GM21528 (cell line): ENCODE measurements at regions not wholly inside any gene's neighbourhood (a gene's known extent, or its start where the extent isn't known, plus 50 kb on each side); places are given as distances from the start of the nearest gene placed in this dataset.

Source experiments
- ATAC-seq: cut with Tn5 transposase; IDR thresholded peaks from one replicate; pipeline ENCODE4 v1.9.1; 2021; ENCODE audit warnings: mild to moderate bottlenecking, moderate library complexity; ENCODE audit not compliant: unreplicated experiment, low FRiP score

DNA sequence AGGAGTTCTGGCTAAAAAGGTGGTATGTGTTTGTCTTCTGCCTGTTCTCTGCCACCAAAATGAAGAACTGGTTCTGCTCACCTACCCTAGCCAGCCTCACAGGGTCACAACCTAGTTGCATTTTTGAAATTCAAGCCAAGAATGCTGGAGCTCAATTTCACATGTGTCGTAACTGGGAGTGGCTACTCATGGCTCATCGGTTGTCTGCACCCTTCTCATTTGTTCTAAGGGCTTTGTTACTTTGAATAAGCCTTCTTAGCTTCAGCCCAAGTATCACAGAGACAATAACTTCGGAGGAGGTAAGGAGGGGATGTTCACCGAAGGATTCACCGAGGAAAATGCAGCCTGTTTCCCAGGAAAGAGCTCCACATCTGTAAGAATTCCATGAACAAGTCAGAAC is 134.3 kb upstream of the RARB start:
- no peak for ATAC-seq

DNA sequence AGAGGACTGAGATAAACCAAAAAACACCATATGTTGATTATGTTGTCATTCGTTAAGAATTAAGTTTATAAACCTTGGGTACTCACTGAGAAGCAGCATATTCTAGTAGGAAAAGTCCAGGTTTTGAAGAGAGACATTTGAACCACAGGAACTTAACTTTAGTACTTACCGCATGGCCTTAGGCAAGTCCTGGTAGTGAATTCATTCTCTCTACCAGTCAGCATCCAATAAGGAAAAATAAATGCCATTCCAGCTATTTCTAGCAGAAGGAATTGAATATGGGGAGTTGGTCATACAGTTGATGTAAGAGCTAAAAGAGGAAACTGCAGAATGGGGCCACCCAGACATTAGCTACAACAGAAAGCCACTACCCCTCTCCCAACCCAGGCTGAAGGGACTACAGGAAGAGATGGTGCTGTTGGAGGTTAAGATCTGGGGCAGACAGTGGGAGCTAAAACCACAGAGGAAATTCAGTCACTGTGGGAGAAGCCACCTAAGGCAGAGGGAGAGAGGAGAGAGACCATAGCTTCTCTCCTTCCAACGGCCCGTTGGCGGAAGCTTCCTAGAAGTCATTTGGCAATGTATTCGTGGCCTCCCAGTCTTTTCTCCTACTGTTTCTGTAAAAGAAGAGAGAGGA is 133.8 kb upstream of the RARB start:
- no peak for ATAC-seq

DNA sequence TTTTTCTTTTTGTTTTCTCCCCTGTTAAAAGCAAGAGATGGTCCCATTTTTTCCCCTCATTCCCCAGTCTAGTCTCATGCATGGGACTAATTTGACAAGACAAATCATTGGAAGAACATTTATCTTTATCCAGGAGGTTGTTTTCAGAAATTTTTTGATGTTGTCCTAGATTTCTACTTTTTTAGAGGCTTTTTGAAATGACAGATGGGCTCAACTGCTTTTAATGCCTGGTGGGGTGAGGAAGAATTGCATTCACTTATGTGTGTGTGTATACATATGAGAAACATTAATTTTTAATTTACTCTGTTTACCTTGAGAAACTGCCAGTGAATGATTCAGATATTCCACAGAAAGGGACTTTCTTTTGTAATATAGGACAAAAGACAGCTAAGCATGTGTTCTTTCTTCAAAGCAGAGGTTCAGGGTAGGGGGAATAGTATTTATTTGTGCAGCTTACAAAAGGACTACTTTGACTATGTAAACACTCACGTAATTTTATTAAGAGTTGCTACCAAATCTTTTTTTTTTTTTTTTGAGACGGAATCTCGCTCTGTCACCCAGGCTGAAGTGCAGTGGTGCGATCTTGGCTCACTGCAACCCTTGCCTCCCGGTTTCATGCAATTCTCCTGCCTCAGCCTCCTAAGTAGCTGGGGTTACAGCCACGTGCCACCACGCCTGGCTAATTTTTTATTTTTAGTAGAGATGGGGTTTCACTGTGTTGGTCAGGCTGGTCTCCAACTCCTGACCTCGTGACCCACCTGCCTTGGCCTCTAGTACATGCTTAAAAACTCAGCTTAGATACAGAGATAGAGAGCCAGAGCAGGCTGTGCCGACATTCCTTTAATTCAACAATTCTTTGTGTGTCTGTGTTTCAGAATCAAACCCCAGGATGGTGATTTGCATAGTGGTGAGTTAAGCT is 130.1 kb upstream of the RARB start:
- ATAC-seq = no peak

DNA sequence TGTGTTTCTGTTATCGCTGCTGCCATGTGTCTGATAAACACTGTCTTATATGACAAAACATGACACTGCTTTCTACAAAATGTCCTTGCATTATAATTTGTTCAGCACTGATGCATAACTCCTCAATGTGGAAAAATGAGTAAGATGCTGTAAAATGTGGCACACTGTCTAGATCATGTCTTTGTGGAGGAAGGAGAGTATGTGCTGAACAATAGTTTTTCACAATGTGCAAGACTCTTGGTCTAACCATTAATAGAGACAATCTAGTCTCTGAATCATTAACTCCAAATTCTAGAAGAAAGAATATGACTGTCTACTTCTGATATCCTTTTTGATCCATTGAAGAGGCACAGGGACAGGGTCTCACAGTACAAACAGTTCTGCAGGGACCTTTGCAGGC is 127.9 kb upstream of the RARB start:
- ATAC-seq = no peak

DNA sequence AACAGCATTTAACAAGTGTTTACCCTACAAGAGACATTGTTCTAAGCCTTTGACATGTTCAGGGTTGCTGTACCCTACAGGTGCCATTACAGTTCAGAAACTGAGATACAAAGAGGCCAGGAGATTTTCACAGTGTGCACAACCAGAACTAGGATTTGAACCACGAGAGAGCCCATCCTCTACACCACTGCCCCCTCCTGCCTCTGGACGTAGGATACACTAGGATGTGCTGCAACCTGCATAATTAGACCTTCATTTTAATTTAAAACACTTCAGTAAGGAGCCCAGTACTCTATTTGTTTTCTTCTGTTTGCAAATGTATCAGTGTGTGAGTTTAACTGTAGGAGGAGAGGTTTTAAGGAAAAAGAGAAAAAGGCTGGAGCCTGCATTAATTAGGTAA is 123.1 kb upstream of the RARB start:
- ATAC-seq = no peak

DNA sequence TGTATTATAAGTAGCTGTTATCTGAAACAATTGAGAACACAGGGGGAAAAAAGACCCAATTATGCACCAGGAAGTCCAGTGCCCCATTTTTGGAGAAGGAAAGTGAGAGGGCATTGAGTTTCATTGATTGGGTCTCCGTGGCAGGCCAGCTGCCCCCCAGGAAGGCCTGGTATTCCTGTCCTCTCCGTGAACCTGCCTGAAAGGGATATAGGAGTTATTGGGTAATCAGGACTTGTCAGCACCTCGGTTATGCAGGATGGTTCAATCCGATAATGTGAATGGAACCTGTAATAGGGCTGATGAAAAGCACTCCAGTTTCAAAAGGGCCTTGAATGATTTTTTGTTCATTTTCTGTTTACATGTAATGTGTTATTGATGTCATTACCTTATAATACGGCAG is 122.0 kb upstream of the RARB start:
- no peak for ATAC-seq

DNA sequence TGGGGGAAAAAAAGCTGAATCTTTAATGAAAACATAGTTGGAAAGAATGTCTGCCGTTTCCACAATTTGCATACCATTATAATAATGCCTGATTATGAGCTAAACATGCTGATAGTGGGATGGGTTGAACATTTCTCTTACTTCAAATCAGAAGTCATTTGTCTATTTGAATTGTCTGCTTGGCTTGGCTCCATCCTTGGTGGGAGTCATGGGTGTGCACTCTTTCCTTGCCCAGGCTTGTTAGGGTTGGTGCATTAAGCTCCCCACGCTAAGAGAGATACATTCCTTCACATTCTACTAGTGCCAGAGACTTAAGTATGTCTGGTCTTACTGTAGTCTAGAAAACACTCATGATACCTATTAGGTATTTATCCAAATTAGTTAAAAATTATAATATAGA is 121.4 kb upstream of the RARB start:
- no peak for ATAC-seq

DNA sequence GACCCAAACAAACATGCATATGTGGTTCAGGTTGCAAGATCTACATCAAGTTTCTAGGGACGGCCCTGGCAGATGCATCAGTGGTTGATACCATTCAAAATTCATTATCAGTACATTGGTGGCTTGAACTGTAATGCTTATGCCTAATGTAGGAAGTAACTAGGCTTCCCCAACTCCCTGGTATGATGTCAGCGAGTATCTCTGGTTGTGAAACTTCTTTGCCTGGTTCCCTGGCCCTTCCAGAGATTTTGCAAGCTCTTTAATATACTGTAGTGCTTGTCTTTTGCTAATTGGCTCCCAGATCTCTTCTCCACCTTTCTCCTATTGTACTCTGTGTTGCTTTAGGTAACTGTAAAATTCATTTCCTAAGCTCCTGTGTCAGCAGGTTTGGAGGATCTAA is 114.8 kb upstream of the RARB start:
- no peak for ATAC-seq

DNA sequence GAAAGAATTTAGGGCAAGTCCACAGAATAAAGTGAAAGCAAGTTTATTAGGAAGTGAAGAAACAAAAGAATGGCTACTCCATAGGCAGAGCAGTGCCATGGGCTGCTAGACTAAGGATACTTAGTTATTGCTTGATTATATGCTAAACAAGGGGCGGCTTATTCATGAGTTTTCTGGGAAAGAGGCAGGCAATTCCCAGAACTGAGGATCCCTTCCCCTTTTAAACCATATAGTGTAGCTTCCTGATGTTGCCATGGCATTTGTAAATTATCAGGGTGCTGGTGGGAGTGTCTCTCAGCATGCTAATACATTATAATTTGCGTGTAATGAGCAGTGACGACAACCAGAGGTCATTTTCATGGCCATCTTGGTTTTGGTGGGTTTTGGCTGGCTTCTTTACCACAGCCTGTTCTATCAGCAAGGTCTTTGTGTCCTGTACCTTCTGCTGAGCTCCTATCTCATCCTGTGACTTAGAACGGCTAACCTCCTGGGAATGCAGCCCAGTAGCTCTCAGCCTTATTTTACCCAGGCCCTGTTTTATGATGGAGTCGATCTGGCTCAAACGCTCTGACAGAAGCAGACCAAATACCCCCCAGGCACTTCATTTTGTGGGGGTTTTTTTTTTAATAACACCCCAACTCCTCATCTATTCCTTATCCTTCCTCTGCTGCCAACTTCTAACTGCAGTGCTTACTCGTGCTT is 103.0 kb upstream of the RARB start:
- ATAC-seq = no peak

DNA sequence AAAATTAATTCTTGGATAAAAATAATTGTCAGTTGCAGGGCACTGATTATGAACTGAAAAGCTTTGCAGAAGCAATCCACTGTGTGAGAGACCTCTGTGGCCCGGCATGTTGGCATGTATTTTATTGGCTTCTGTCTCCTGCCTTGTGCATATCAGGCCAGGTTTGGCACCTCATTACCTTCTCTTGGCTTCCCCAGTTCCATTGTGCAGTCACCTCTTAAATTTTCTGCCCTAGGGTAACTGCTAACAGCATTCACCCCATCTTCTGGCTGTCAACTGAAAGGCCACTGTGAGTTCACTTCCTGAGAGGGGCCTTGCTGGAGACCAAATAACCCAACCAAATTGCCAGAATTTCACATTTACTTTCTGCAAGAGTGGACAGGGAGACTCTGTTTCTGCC is 92.7 kb upstream of the RARB start:
- ATAC-seq = no peak

DNA sequence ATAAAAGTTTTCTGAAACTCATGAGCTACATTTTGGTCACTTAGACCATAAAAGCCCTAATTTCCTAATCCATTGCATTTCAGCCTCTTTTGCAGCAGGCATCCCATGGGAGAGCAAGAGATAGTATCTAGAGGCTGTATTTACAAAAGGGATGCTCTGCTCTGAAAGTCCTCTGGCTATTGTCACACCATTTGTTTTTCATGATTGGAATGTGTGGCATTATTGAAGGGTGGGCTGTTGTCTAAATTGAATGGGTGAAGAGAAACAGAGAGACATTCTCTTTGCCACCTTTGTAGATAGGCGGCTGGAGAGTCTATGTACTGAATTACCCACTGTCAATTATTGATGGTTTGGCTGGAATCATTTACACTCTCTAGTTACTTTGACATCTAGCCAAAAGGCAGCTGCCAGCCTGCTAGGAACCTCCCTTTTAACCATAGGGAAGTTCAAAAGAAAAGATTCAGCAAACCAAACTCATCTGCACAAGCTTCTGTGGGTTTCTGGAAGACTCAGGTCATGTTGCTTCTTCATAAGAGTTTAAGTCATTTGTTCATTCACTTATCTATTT is 89.8 kb upstream of the RARB start:
- no peak for ATAC-seq

DNA sequence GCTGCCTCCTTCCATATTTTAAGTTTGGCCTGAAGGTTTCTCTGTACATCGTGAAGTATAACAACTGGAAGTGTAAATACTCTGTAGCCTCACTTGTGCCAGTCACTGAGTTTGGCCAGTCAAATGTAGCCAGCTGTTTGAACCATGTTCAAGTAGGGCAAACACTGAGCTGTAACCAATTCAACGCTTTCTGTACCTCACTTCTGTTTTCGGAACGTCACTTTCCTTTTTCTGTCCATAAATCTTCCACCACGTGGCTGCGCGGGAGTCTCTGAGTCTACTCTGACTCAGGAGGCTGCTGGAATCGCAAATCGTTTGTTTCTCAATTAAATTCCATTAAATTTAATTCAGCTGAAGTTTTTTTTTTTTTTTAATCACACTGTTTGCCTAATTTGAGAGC is 88.8 kb upstream of the RARB start:
- ATAC-seq = no peak

DNA sequence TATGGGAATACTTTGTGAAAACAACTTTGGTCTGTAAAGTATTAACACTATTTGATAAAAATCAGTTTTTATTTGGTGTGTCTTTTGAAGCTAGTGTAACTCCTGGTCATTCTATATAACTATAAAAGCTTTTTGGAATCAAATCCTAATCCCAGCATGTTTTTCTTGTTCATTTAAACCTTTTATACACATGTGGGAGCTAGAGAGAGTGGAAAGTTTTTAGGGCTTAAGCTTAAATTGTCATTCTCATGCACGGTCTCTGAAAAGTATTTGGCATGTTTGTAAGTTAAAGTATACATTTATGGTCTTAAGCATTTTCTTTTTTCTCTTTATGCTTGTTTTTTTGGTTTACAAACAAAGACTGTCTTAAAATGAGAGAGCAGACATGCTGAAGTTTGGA is 83.4 kb upstream of the RARB start:
- ATAC-seq = no peak

DNA sequence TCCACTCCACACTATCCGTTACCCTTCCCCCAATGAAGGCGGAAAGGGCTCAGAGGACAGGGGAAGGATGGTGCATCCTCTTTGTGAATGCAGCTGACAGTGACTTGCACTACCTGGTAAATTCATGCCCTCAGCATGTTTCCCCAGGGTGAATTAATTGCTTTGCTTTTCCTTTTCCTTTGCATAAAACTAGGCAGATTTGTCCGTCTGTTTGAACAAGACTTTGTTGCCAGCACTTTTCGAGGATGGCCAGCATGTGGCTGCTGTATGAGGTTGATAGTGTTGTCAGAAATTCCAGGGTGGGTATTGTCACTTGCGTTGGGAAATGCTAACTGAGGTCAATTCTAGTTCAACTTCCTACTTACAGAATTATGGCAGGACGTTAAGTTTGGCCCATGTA is 79.0 kb upstream of the RARB start:
- ATAC-seq = no peak

DNA sequence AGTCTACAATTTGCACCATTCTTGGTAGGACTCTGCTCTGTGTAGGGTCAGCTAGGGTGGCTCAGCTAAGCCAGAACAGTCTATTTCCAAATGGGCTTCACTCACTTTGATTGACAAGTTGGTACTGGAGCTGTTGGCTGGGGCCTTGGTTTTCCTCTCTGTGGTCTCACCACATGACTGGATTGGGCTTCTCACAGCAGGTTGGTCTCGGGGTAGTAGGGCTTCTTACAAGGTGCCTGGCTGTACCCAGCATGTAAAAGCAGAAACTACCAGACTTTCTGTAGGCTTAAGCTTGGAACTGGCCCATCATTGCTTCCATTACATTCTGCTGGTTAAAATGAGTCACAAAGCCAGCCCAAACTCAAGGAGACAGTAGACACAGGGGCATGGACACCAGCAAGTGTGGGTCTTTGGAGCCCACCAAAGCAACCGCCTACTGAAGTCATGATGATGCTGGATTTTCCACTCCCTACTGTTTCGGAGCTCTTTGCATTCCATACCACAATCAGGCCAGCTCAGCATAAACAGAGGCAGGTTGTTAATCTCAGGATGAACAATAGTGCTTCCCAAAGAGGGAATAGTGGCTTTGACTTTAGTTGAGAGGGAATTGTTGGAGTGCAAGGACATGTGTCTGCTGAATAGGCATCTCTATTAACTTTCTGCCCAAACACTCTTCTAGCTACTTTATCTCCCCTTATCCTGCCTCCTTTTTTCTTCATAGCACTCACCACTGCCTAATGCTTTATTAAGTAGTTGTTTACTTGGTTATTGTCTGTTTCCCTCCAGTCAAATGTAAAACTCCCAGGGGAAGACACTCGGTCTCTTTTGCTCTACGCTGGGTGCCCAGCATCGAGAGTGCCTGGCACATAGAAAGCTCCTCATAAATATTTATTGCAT is 78.0 kb upstream of the RARB start:
- ATAC-seq = no peak

DNA sequence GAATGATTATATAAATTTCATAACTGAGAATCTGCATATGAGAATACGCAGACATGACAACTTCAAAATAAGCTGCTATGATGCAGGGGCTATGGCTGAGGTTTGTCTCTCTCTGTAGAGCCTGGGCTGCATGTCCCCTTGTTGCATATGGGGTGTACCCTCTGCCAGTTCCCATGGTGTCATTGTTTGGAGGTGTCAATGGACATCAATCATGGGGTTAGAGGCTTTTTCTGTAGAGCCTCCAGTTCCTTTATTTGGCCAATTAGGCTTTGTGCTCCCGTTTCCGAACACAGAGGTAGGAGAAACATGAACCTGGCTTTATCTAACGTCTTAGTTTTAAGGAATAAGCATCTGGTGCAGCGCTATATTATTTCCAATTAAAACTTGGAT is 77.3 kb upstream of the RARB start:
- ATAC-seq = no peak

DNA sequence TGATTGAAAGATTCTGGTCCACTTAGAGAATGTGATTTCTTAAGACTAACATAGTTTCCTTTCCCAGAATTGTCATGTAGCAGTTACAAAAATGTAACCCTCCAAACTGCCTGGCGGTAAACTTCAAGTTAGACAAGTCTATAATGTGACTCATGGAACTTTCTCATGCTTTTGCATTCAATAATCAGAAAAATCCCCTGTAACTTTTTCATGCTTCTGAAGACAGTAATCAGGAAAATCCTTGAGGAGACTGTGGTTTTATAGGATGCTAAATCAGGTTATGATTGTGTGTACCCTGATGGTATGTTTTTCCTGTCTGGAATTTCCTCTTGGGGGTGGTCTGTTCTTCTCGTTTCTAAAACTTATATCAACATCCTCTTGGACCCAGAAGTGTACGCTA is 74.0 kb upstream of the RARB start:
- ATAC-seq = no peak

DNA sequence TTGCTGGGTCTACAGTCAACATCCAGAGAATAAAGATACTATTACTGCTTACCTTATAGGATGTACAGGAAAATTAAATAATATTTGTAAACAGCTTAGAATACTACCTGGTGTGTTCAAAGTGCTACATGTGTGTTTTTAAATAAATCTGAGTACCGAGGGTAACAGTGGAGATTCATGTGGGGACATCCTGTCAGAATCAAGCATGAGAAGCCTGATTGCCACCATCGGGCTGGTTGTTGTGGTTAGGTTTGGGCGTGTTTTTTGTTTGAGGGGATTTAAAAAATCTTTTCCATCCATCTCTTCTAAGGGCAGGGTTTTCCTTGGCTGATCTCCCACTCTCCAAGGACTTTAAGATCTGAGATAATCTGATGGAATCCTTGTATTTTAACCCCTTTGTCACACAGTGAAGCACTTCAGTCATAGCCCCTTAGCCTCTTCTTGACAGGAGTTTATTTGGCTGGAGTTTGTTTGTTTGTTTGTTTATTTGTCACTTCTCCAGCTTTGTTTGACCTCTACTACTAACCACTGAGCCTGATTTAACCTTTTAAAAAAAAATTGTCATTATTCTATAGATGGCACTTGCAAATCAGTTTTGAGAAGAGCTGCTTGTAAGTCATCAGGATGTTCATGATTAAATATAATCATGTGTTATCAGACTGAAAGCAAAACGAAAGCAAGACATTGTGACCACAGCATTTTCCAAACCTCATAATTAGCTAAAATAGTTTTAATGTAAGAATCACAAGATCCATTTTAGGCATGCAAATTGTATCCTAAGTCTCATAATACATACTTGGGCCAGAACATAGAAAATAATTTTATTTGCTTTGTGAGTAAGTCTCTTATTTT is 72.8 kb upstream of the RARB start:
- ATAC-seq = no peak

DNA sequence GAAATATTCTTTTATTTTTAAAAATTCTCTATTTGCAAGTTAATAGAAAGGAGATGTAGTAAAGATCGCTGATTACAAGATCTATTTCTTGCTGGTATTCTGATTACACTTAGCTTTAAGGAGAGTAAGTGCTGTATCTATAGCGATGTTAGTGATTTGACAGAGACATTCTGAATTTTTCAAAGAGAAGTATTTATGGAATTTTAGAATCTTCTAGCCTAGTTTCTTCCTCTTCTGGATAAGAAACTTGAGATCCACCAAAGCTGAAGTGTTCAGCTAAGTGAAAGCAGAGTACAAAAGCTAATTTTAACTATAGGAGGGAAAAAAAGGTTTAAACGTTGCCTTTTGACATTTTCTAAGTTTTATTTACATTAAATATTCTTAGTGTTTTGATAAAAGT is 72.1 kb upstream of the RARB start:
- ATAC-seq = no peak
